Medulla oblongata (tissue), 1 donor: ENCODE measurements at regions not wholly inside any gene's neighbourhood (a gene's known extent, or its start where the extent isn't known, plus 50 kb on each side); places are given as distances from the start of the nearest gene placed in this dataset.

Experiments used
- DNase-seq: peaks from one replicate; pipeline ENCODE4 v3.0.0-alpha.2; 2015; ENCODE audit errors: extremely low spot score

DNA sequence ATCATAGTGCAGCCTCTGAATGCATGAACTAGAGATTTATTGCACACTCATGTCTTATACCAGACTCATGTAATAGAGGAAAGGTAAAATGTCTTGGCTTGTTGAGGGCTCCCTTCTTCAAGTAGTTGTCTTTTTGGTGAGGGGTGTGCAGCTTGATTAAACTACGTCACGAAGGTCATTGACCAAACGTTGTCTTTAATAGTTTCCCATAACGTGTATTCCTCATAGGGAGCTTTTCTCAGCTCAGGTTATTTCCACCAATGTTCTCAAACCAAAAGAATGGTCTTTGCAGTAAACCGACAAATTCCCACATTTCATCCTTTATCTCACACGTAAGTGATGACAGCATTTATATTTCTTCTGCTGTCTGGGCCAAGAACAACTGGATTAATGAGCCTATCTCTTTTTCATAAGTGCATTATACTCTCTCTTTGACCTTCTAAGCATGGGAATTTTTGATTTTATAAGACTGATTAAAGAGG is 547.7 kb upstream of the ZEB2 start:
- DNase-seq = no peak

DNA sequence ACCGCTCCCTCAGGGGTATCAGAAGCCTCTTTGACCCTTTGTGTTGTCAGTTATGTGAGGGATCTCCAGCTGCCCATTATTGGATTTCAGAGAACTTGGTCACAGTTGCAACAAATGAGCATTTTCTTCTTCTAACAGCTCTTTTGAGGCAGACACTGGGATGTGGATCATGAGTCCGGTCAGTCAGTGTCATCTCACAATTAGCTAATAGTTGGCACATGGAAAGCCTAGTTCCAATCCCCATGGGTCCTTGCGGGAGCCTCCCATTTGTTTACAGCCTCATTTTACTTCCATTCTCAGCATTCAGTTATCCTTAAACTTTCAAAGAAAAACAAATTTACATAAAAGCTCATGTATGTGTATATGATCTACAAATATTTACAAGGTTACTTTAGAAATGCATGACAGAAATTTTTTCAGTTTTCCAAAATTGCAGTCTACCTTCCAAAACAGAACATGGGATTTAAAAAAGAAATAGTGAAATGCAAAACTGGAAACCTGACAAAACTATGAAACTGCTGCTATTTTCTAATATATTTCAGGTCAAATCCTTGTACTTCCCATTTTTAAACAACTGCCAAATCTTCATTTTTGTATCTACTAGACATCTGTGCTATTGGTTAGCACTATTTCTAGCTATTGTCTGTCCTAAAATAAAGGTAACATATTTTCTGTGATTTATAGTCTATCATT is 547.1 kb upstream of the ZEB2 start:
- peak; percentile 92 for DNase-seq

GRCh38 chr2:145066151-145066661 is 546.3 kb upstream of the ZEB2 start:
- peak; percentile 67 for DNase-seq

DNA sequence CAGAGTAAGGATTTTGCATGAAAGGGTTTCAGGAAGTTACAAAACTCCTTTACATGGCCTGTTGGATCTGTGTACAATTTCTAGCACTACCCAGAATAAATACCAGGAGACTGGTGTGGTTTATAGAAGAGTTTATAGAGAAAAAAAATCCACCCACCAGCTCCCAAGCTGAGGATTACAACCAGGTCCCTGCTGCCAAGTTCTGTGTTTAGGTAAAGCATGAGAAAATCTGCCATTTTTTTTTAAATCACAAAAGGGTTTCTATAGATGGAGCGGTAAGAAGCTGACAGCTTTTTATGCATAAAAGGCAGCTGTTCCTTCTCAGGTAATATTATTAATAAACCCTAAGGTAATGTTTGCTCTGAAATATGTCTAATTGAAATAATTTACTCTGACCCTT is 545.4 kb upstream of the ZEB2 start:
- no peak for DNase-seq

DNA sequence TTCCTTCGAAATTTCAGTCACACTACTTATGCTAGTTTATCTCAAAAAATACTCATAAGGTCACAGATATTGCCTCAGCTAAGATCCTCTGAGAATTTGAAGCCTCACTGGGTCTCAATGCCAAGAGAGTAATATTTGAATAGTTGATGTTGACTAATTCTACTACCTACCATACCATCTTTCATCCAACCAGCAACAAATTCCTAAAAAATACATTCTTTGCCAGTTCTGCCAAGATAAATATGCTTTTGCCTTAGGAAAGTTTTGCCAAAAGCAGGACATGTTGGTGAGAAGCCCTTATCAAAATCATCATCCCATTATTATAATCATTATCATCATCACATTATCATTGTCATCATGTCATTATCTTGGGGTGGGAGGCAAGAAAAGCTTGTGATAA is 544.6 kb upstream of the ZEB2 start:
- DNase-seq = no peak

DNA sequence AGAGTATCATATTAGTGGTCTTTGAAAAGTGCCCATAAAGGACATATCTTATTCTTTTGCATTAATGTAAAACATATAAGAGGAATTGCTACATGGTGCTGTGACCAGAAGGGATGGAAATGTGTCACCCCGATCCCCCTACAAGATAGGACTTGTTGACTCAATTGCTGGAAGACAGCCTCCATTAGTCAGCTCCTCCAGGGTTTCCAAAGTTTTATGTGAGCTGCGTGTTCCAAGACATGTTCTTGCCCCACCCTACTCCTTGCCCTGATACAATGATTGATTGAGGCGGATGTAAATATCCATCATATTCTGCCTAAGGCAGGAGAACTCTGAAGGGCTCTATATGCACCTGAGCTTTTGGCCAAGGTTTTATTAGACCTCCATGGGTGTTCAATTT is 541.0 kb upstream of the ZEB2 start:
- no peak for DNase-seq

- DNase-seq = no peak
These were observed 540.0 kb upstream of the ZEB2 start for GRCh38 chr2:145059914-145060313.

- no peak for DNase-seq
These were observed 539.4 kb upstream of the ZEB2 start for GRCh38 chr2:145059343-145059742.

GRCh38 chr2:145058457-145058856 is 538.5 kb upstream of the ZEB2 start:
- DNase-seq = no peak

DNA sequence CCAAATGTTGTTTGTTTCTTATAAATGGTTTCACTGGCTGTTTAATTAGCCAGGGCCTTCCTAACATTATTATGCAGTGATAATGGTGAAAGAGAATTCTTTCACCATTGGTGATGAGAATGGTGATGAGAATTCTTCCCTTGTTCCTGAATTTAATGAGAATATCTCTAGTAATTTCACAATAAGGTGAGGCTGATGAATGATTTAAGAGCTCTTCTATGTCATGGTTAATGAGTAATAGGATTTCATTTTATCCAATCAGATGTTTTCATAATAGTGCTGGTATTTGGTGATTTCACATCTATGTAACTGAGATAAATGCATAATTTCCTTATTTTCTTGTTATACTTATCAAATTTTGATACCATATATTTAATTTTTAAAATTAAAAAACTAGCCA is 535.7 kb upstream of the ZEB2 start:
- no peak for DNase-seq

DNA sequence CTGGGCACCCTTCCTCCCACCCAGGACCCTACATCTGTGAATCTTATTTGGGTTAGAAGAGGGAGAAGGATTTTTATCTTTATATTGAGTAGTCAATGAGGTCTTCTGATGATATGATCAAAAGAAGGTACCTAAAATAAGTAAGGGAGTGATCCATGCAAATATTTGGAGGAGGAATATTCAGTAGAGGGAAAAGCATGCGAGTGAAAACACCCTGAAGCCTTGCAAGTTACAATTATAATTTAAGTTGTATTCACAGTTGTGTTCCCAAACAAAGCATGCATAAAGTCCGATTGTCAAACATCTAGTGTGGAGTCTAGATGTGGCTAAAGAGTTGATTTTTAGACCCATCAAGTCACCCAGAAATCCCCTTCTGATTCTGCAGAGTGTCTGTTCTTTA is 530.2 kb upstream of the ZEB2 start:
- DNase-seq = no peak

- DNase-seq = no peak
These were observed 529.6 kb upstream of the ZEB2 start for GRCh38 chr2:145049475-145049874.

DNA sequence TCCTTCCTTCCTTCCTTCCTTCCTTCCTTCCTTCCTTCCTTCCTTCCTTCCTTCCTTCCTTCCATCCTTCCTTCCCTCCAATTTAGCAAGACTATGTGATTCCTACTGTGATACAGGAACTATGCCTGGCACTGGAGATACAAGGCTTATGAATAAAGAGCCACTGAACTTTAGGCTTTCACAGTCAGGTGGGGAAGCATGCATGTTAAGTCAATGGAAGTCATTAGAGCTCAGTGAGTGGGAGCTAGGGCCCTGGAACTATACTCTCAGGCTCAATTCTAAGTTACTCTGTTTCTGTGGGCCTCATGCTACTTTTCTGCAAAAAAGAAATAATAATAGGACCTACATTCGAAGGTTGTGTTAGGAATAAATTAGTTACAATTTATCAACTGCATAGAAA is 527.6 kb upstream of the ZEB2 start:
- DNase-seq = no peak

- DNase-seq = no peak
These were observed 524.6 kb upstream of the ZEB2 start for GRCh38 chr2:145044491-145044890.

GRCh38 chr2:145043399-145043834 is 523.5 kb upstream of the ZEB2 start:
- DNase-seq = peak; percentile 93

GRCh38 chr2:145041706-145042105 is 521.8 kb upstream of the ZEB2 start:
- no peak for DNase-seq

- no peak for DNase-seq
These were observed 520.5 kb upstream of the ZEB2 start for GRCh38 chr2:145040433-145040832.

DNA sequence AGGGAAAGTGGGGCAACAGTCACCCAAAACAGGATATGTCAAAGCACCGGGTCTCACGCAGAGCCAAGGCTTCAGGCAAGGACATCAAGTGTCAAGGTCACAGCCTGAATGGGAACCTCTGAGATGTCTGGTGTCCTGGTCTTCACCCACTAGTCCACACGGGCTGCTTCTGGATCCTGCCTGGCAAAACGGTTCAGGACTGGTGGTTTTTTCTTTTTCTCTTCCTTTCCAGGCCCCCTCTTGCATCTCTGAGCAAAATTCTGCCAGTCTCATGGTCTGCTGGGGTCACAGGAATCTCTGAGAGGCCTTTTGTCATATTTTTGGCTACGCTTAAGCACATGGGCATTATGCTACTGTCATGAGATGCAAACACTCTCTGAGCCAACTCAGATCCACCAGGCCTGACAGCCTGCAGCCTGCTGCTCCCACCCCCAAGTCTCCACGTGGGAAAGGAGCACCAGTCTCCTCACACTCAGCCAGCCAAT is 518.2 kb upstream of the ZEB2 start:
- DNase-seq = peak; percentile 75

DNA sequence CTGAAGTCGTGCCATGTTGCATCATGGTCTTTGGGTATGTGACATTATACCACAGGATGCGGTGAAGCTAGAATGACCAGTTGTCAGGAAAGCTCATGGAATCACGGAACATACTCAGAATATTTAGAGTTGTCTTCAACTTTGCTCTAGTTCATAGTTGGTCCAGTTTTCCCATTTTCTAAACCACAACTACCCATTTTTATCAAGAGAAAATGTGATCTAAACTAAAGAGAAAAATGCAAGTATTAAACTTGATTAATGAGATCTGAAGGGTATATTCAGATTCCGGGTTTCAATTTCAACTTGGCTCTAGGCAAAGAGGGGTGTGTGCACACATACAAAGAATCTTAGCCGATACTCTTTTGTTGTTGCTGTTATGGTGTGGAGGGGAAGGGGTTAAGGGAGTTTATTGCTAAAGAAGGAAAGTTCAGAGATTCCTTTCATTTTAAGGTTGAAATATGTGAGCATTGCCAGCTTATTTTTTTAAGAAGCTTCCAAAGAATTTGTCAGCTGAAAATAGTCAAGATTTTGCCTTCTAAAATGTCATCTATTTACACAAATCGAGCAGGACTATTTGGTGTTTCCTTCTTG is 516.6 kb upstream of the ZEB2 start:
- DNase-seq = no peak

GRCh38 chr2:145034511-145034910 is 514.6 kb upstream of the ZEB2 start:
- DNase-seq = no peak

- no peak for DNase-seq
These were observed 513.5 kb upstream of the ZEB2 start for GRCh38 chr2:145033438-145033837.

GRCh38 chr2:145032791-145033190 is 512.9 kb upstream of the ZEB2 start:
- no peak for DNase-seq

DNA sequence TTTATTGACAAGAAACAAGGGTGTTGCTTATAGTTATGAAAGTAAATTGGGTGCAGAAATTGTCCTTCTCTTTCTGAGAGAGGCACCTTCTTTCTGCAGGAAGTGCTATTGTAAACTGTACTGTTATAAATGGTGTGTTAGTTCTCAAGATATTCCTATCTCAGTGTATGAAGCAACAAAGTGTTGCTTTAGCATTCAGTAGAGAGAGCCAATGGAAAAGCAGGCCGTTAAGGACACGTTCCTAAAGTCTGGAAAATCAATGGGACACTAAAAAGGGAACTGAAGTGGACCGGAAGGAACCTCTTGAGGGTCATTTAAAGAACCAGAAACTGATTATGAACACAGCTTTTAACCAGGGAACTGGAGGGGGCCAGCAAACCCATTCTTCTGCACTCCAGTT is 510.0 kb upstream of the ZEB2 start:
- DNase-seq = no peak
